ENCODE measurements at regions not wholly inside any gene's neighbourhood (a gene's known extent, or its start where the extent isn't known, plus 50 kb on each side); places are given as distances from the start of the nearest gene placed in this dataset.

- TF ChIP-seq HMGA2 (CRISPR knock-in tag; IDR thresholded peaks at IDR 0.05) (no peak), PRDM15 (CRISPR knock-in tag; IDR thresholded peaks at IDR 0.05) (no peak), NR1H2 (CRISPR knock-in tag; IDR thresholded peaks at IDR 0.05) (no peak), NR2C2 (CRISPR knock-in tag; IDR thresholded peaks at IDR 0.05) (no peak), CTCF (IDR thresholded peaks at IDR 0.05) (no peak), CDX4 (CRISPR knock-in tag; IDR thresholded peaks at IDR 0.05; ENCODE audit: borderline replicate concordance) (no peak), USF2 (CRISPR knock-in tag; IDR thresholded peaks at IDR 0.05) (no peak), ELF4 (CRISPR knock-in tag; IDR thresholded peaks at IDR 0.05; ENCODE audit: low read depth) (no peak), ATF3 (CRISPR knock-in tag; conservative IDR thresholded peaks at IDR 0.05) (no peak), MLX (CRISPR knock-in tag; IDR thresholded peaks at IDR 0.05) (no peak), PRRX2 (CRISPR knock-in tag; IDR thresholded peaks at IDR 0.05) (no peak), MXD4 (CRISPR knock-in tag; IDR thresholded peaks at IDR 0.05; ENCODE audit: borderline replicate concordance) (no peak), E2F5 (CRISPR knock-in tag; IDR thresholded peaks at IDR 0.05) (no peak), KAT7 (CRISPR knock-in tag; IDR thresholded peaks at IDR 0.05; ENCODE audit: borderline replicate concordance) (no peak)
- no peak overlapping the region for H3K27ac Mint-ChIP-seq
- ATAC-seq (no peak), DNase-seq (ENCODE audit: low spot score) (no peak)
- no peak overlapping the region for H3K4me3 Mint-ChIP-seq
- H3K27me3 Mint-ChIP-seq (ENCODE audit: low read depth) = no peaks in the 10 kb centered on the region
- POLR2A ChIA-PET = no interaction called here
- H3K36me3 Mint-ChIP-seq = no peaks in the 10 kb centered on the region
- CTCF ChIA-PET = no interaction called here
- H3K4me1 Mint-ChIP-seq = peaks cover 13% of the 10 kb centered on the region
- peaks cover 4% of the 10 kb centered on the region; the same call in 1 of the 2 replicates for H3K9me3 Mint-ChIP-seq
Observed at GRCh38 chr2:220065581-220065980, 438.2 kb downstream of the SLC4A3 start.

GRCh38 chr2:220068846-220069245, 441.4 kb downstream of the SLC4A3 start:
- POLR2A ChIA-PET = no interaction called here
- peaks cover 5% of the 10 kb centered on the region; the same call in 1 of the 2 replicates for H3K9me3 Mint-ChIP-seq
- H3K27me3 Mint-ChIP-seq (ENCODE audit: low read depth) = no peaks in the 10 kb centered on the region
- H3K27ac Mint-ChIP-seq = no peak overlapping the region
- no peak for DNase-seq (ENCODE audit: low spot score)
- H3K4me3 Mint-ChIP-seq = no peak overlapping the region
- ATAC-seq = no peak
- H3K36me3 Mint-ChIP-seq = no peaks in the 10 kb centered on the region
- peaks cover 22% of the 10 kb centered on the region for H3K4me1 Mint-ChIP-seq
- CTCF ChIA-PET = no interaction called here
- TF ChIP-seq NFE2L1 (CRISPR knock-in tag; IDR thresholded peaks at IDR 0.05) = no peak
- TF ChIP-seq AFF4 (CRISPR knock-in tag; IDR thresholded peaks at IDR 0.05; ENCODE audit: borderline replicate concordance) = no peak
- TF ChIP-seq NR1H2 (CRISPR knock-in tag; IDR thresholded peaks at IDR 0.05) = no peak
- no peak for TF ChIP-seq IRF1 (CRISPR knock-in tag; IDR thresholded peaks at IDR 0.05)
- TF ChIP-seq FOXP1 (CRISPR knock-in tag; IDR thresholded peaks at IDR 0.05; ENCODE audit: borderline replicate concordance) = no peak
- TF ChIP-seq NR2C2 (CRISPR knock-in tag; IDR thresholded peaks at IDR 0.05) = no peak
- TF ChIP-seq ETV6 (CRISPR knock-in tag; IDR thresholded peaks at IDR 0.05) = no peak

Measured in WTC11 (cell line).